Glutamatergic neuron (in vitro differentiated cells): ENCODE measurements at regions not wholly inside any gene's neighbourhood (a gene's known extent, or its start where the extent isn't known, plus 50 kb on each side); places are given as distances from the start of the nearest gene placed in this dataset.
"Not testable (repeated sequence)": the region's sequence is repeated elsewhere in the genome, so short reads cannot be mapped to it uniquely, and the experiment has no call there.

Source experiments
- DNase-seq: peaks from one replicate; pipeline ENCODE4 v3.0.0; 2022
- H3K27ac Mint-ChIP-seq: one replicate; pipeline ENCODE4 v1.8.0; 2020; ENCODE audit warnings: mild to moderate bottlenecking, mixed read lengths, inconsistent platforms; ENCODE audit not compliant: unreplicated experiment
- H3K27me3 Mint-ChIP-seq: one replicate; pipeline ENCODE4 v1.8.0; 2020; ENCODE audit warnings: mild to moderate bottlenecking, moderate library complexity, mixed read lengths, inconsistent platforms; ENCODE audit not compliant: unreplicated experiment
- H3K36me3 Mint-ChIP-seq: one replicate; pipeline ENCODE4 v1.8.0; 2020; ENCODE audit warnings: mild to moderate bottlenecking, mixed read lengths, inconsistent platforms; ENCODE audit not compliant: unreplicated experiment
- H3K4me1 Mint-ChIP-seq: one replicate; pipeline ENCODE4 v1.8.0; 2020; ENCODE audit warnings: mild to moderate bottlenecking, low read depth, mixed read lengths, inconsistent platforms; ENCODE audit not compliant: unreplicated experiment
- H3K4me3 Mint-ChIP-seq: one replicate; pipeline ENCODE4 v1.8.0; 2020; ENCODE audit warnings: mild to moderate bottlenecking, mixed read lengths, inconsistent platforms; ENCODE audit not compliant: unreplicated experiment
- H3K9me3 Mint-ChIP-seq: one replicate; pipeline ENCODE4 v1.8.0; 2020; ENCODE audit warnings: mild to moderate bottlenecking, moderate library complexity, mixed read lengths, inconsistent platforms; ENCODE audit not compliant: unreplicated experiment
- CTCF ChIP-seq: fragments of 200-600 bp; sonication (generic); IDR thresholded peaks from one replicate; pipeline ENCODE4 v1.5.0; 2021; ENCODE audit not compliant: partially characterized antibody, unreplicated experiment

- Mint-ChIP-seq H3K9me3 (no peaks in the 10 kb centered on the region), H3K27me3 (no peaks in the 10 kb centered on the region), H3K27ac (no peak overlapping the region), H3K4me3 (no peak overlapping the region), H3K4me1 (peaks cover 2% of the 10 kb centered on the region), H3K36me3 (no peaks in the 10 kb centered on the region)
- no peak for TF ChIP-seq CTCF
- DNase-seq = no peak
These were observed 84.6 kb downstream of the ID4 start for GRCh38 chr6:19921786-19922185.

GRCh38 chr6:19925533-19925932 is 88.4 kb downstream of the ID4 start:
- DNase-seq = no peak
- Mint-ChIP-seq H3K36me3 (no peaks in the 10 kb centered on the region), H3K27ac (no peak overlapping the region), H3K4me3 (no peak overlapping the region), H3K4me1 (no peaks in the 10 kb centered on the region), H3K27me3 (peaks cover 3% of the 10 kb centered on the region), H3K9me3 (no peaks in the 10 kb centered on the region)
- no peak for TF ChIP-seq CTCF

- Mint-ChIP-seq H3K4me3 (no peak overlapping the region), H3K4me1 (no peaks in the 10 kb centered on the region), H3K27me3 (peaks cover 3% of the 10 kb centered on the region), H3K36me3 (no peaks in the 10 kb centered on the region), H3K27ac (no peak overlapping the region), H3K9me3 (no peaks in the 10 kb centered on the region)
- no peak for TF ChIP-seq CTCF
- no peak for DNase-seq
These were observed 91.3 kb downstream of the ID4 start for GRCh38 chr6:19928461-19928860.

GRCh38 chr6:19929312-19929711 is 92.1 kb downstream of the ID4 start:
- Mint-ChIP-seq H3K27me3 (peaks cover 3% of the 10 kb centered on the region), H3K4me1 (no peaks in the 10 kb centered on the region), H3K4me3 (no peak overlapping the region), H3K36me3 (no peaks in the 10 kb centered on the region), H3K27ac (no peak overlapping the region), H3K9me3 (no peaks in the 10 kb centered on the region)
- no peak for DNase-seq
- TF ChIP-seq CTCF = no peak

GRCh38 chr6:19934996-19935591 is 97.9 kb downstream of the ID4 start:
- Mint-ChIP-seq H3K27ac (no peak overlapping the region), H3K27me3 (no peaks in the 10 kb centered on the region), H3K36me3 (peaks cover 4% of the 10 kb centered on the region), H3K4me3 (no peak overlapping the region), H3K4me1 (no peaks in the 10 kb centered on the region), H3K9me3 (peaks cover 3% of the 10 kb centered on the region)
- TF ChIP-seq CTCF = no peak
- no peak for DNase-seq

GRCh38 chr6:19939321-19939720 is 102.2 kb downstream of the ID4 start:
- not testable (repeated sequence) for H3K4me1 Mint-ChIP-seq, DNase-seq, H3K27ac Mint-ChIP-seq, H3K27me3 Mint-ChIP-seq, H3K4me3 Mint-ChIP-seq, H3K9me3 Mint-ChIP-seq
- H3K36me3 Mint-ChIP-seq = peaks cover 13% of the 10 kb centered on the region

- H3K4me3 Mint-ChIP-seq, H3K4me1 Mint-ChIP-seq, H3K27me3 Mint-ChIP-seq, H3K9me3 Mint-ChIP-seq, DNase-seq, H3K27ac Mint-ChIP-seq: not testable (repeated sequence)
- peaks cover 13% of the 10 kb centered on the region for H3K36me3 Mint-ChIP-seq
These were observed 102.8 kb downstream of the ID4 start for GRCh38 chr6:19939926-19940325.
